Activated CD4-positive, alpha-beta memory T cell treated with anti-CD3 and anti-CD28 coated beads, Interleukin-2, amount 10 ng/mL, durations not matched to agents 7 days and 5 days (primary cell): ENCODE measurements at regions not wholly inside any gene's neighbourhood (a gene's known extent, or its start where the extent isn't known, plus 50 kb on each side); places are given as distances from the start of the nearest gene placed in this dataset.

Source experiments
- CTCF ChIA-PET: fragments of 350-600 bp; sonication (Branson Sonifier 250); formaldehyde crosslinking; loops from one replicate; lab custom pipeline; 2021; ENCODE audit warnings: antibody characterized with exemption, inconsistent platforms; lab: Charles Lee
- POLR2A ChIA-PET: fragments of 350-600 bp; sonication (Branson Sonifier 250); formaldehyde crosslinking; loops from one replicate; lab custom pipeline; 2021; ENCODE audit warnings: antibody characterized with exemption; lab: Charles Lee
- DNase-seq: peaks from one replicate; pipeline ENCODE4 v3.0.0-alpha.2; 2020
- H3K27ac Mint-ChIP-seq: one replicate; pipeline ENCODE4 v1.8.0; 2021; ENCODE audit warnings: mild to moderate bottlenecking, mixed read lengths
- H3K27me3 Mint-ChIP-seq: one replicate; pipeline ENCODE4 v1.8.0; 2021; ENCODE audit warnings: mixed read lengths
- H3K36me3 Mint-ChIP-seq: one replicate; pipeline ENCODE4 v1.8.0; 2021; ENCODE audit warnings: low read depth, mixed read lengths
- H3K4me1 Mint-ChIP-seq: one replicate; pipeline ENCODE4 v1.8.0; 2021; ENCODE audit warnings: mixed read lengths
- H3K4me3 Mint-ChIP-seq: one replicate; pipeline ENCODE4 v1.8.0; 2021; ENCODE audit warnings: mild to moderate bottlenecking, mixed read lengths
- H3K9me3 Mint-ChIP-seq: one replicate; pipeline ENCODE4 v1.8.0; 2021; ENCODE audit warnings: mixed read lengths

DNA sequence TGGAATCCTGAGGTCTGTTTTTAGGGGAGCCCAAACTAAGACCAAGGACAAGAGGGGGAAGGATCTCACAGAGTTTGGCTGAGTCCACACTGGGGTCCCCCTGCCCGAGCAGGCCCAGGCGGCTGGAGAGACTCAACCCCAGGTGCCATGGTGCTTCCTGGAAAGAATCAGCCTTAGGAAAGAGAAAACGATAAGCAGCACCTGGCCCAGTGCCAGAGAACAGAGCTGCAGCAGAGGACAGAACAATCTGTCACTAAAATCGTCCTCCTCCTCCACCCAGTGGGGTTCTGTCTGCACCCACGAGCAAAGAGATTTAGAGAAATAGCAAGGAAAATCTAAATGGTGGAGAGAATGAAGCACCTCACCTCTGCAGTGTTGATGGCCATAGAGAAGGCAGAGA, 470.5 kb downstream of the BCOR start:
- ChIA-PET CTCF (no interaction called here), POLR2A (no interaction called here)
- Mint-ChIP-seq H3K27me3 (peaks cover 1% of the 10 kb centered on the region), H3K4me3 (no peak overlapping the region), H3K27ac (no peak overlapping the region), H3K9me3 (no peaks in the 10 kb centered on the region), H3K36me3 (no peaks in the 10 kb centered on the region), H3K4me1 (peaks cover 1% of the 10 kb centered on the region)
- no peak for DNase-seq

DNA sequence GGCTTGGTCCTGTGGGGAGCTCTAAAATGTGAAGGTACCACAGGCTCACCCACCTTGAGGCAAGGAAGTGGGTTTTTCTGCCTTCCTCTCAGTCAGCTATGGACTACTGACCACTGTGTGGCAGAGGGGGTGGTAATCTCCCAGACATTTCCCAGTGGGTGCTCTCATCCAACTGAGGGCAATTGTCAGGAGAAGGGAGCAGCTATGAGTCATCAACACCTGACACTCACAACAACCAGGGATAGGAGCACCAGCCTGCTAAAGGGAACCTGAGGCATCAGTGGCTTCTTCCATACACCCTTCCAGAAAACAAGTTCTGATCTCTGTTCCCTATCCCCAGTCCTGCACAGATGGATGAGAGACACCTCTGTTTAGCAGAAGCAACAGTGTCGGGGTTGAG, 468.8 kb downstream of the BCOR start:
- Mint-ChIP-seq H3K4me1 (peaks cover 1% of the 10 kb centered on the region), H3K9me3 (no peaks in the 10 kb centered on the region), H3K27me3 (peaks cover 1% of the 10 kb centered on the region), H3K36me3 (no peaks in the 10 kb centered on the region), H3K27ac (no peak overlapping the region), H3K4me3 (no peak overlapping the region)
- POLR2A ChIA-PET: no interaction called here
- CTCF ChIA-PET: no interaction called here
- no peak for DNase-seq

DNA sequence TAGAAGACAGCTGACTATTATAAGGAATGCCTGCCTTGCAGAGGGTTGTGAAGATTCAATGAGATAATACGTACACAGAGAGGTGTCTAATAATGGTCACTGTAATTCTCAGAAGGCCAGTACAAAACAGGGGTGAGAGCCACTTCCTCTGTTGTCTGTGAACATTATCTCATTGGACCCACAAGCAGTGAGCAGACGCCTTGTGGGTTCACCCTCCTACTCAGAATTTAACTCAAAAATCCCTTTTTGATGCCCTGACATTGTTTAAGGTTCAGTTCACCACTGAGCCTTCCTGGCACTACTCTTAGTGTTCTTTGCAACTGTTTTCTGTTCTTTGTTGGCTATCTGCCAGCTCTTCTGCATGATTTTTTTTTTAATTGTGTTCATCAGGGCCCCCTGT, 467.4 kb downstream of the BCOR start:
- DNase-seq: no peak
- H3K27ac Mint-ChIP-seq: no peak overlapping the region
- POLR2A ChIA-PET: no interaction called here

DNA sequence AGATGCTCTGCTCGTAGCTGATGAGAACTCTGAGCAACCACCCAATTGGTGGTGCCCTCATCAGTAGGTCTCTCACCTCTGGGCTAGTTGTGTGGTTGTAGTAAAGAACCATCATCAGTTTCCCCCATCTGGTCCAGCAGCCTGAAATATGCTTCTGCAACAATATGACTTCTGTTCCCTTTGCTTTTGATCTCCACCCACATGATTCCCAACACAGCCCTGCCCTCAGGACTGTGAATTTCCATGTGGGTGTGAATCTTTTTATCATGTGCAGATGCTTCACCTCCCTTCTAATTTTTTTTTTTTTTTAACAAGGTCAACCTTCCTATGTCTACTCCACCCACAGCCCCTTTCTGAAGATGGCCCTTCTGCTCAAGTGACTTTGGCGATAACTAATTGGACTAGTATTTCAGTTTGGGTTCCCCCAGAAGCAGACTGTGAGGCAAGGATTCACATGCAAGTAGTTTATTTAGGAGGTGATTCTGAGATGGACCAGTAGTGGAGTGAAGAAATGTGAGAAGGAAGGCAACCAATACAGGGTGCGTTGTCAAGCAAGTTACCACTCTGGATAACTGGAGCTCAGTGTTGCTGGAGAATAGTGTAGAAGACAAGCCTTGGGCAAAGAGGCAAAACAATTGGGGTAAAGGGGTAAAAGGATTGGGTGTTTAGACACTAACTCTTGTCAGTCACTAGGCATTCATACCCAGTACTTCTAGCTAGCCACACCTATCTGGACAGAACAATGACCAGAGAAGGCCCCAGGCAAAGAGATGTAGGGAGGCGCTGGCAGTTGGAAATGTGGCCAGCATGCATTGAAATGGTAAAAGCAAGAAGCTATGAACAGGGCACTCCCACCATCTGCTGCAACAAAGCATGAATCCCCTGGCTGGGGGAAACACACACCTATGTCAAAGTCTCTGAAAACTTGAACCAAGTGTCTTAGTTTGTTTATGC, 466.2 kb downstream of the BCOR start:
- no peak overlapping the region for H3K4me3 Mint-ChIP-seq
- no peaks in the 10 kb centered on the region for H3K27me3 Mint-ChIP-seq
- no peak for DNase-seq
- ChIA-PET POLR2A (no interaction called here), CTCF (no interaction called here)
- H3K36me3 Mint-ChIP-seq: no peaks in the 10 kb centered on the region
- no peaks in the 10 kb centered on the region for H3K9me3 Mint-ChIP-seq
- H3K4me1 Mint-ChIP-seq: peaks cover 1% of the 10 kb centered on the region
- no peak overlapping the region for H3K27ac Mint-ChIP-seq

More for the DNA sequence above, 467.4 kb downstream of the BCOR start:
- Mint-ChIP-seq H3K36me3 (no peaks in the 10 kb centered on the region), H3K4me3 (no peak overlapping the region), H3K27me3 (no peaks in the 10 kb centered on the region), H3K9me3 (no peaks in the 10 kb centered on the region), H3K4me1 (peaks cover 1% of the 10 kb centered on the region)
- CTCF ChIA-PET: no interaction called here

DNA sequence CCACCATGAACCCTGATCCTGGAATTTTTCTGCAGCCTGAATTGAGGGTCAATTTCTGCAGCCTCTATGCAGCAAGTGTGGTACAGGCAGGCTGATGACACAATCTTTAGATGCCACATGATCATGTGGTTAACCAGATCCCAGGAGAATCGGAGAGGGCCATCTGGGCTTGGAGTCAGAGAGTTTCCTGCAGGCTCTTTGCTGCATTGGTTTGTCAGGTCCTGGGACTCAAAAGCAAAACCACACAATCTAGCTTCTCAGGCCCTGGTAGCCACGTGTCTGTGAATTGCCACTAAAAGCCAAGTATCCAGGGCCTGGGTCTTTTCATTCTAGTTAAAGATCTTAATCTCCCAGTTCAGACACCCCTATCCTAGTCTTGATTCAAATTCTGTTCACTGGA, 464.5 kb downstream of the BCOR start:
- no peak overlapping the region for H3K27ac Mint-ChIP-seq
- H3K9me3 Mint-ChIP-seq: no peaks in the 10 kb centered on the region
- no peaks in the 10 kb centered on the region for H3K27me3 Mint-ChIP-seq
- H3K36me3 Mint-ChIP-seq: no peaks in the 10 kb centered on the region
- peaks cover 1% of the 10 kb centered on the region for H3K4me1 Mint-ChIP-seq
- ChIA-PET CTCF (no interaction called here), POLR2A (no interaction called here)
- no peak for DNase-seq
- H3K4me3 Mint-ChIP-seq: no peak overlapping the region

DNA sequence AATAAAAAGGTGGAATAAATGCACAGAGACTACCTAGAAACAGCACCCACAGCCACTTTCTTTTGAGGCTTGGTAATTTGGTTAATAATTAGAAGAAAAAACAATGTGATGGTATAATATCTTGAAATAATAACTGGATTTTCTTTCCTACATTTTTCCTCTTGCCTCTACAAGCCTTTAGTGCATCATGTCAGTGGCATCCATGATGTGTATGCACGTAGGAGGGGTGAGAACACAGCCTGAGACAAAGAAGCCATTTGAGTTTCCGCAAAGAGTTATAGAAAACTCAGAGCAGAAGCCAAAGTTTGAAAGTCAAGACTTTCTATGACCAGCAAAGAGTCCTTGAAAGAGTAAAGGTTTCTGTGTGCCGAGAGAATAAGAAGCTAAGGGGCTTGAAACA, 461.3 kb downstream of the BCOR start:
- H3K4me1 Mint-ChIP-seq: peaks cover 2% of the 10 kb centered on the region
- ChIA-PET CTCF (no interaction called here), POLR2A (no interaction called here)
- H3K36me3 Mint-ChIP-seq: no peaks in the 10 kb centered on the region
- no peaks in the 10 kb centered on the region for H3K9me3 Mint-ChIP-seq
- no peak for DNase-seq
- no peak overlapping the region for H3K27ac Mint-ChIP-seq
- no peak overlapping the region for H3K4me3 Mint-ChIP-seq
- no peaks in the 10 kb centered on the region for H3K27me3 Mint-ChIP-seq

DNA sequence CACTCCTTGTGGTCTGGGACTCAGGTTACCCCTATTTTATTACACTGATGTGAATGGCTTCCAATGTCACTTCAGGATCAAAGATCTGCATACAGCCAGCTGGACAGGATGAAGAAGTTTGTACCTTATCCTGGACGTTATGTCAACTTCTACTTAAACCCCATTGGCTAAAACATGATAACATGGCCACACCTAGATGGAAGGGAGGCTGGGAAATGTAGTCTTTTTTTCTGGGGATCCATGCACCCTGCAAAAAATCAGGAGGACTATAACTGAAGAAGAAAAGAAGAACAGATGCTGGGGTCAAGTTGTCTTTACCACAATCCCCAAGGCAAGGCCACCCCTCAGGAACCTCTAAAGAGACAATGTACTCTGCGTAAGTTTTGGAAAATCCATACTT, 459.2 kb downstream of the BCOR start:
- Mint-ChIP-seq H3K4me3 (no peak overlapping the region), H3K27me3 (no peaks in the 10 kb centered on the region), H3K36me3 (no peaks in the 10 kb centered on the region), H3K4me1 (peaks cover 2% of the 10 kb centered on the region), H3K9me3 (no peaks in the 10 kb centered on the region), H3K27ac (no peak overlapping the region)
- POLR2A ChIA-PET: no interaction called here
- no peak for DNase-seq
- CTCF ChIA-PET: no interaction called here

DNA sequence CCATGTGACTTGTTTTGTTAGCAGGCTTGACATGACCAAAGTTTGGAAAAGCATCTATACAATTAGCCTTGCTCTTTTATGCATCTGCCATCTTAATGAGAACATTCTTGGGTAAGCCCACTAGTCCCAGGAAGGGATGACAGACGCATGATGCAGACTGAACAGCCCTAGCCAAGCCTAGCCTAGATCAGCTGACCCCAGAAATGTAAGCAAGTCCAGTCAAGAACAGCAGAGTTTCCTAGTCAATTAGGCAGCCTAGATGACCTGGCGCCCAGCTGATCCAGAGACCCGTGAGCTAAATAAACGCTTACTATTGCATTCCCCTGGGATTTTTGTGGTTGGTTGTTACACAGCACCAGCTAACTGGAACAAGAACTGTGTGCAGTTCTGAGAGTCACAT, 457.9 kb downstream of the BCOR start:
- DNase-seq: no peak
- no peaks in the 10 kb centered on the region for H3K36me3 Mint-ChIP-seq
- ChIA-PET CTCF (no interaction called here), POLR2A (no interaction called here)
- H3K4me1 Mint-ChIP-seq: peaks cover 4% of the 10 kb centered on the region
- H3K9me3 Mint-ChIP-seq: no peaks in the 10 kb centered on the region
- H3K4me3 Mint-ChIP-seq: no peak overlapping the region
- no peaks in the 10 kb centered on the region for H3K27me3 Mint-ChIP-seq
- H3K27ac Mint-ChIP-seq: no peak overlapping the region

DNA sequence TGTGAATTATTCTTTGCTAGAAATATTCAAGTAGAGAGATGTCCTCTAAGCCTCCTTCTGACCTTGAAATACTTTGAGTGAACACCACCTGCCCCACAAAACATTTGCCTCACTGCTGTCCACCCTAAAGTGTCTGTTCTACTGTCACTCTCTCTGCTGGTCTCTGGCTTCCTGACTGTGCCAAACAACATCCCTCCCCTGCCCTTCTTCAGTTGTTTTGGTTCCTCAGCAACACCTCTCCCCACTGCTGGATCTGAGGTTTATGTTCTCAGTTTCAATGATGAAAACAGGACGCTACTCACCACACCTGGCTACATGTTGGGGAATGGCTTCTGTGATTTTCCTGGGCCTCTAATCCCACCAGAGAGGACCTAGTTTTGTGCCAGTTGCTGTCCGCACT, 456.9 kb downstream of the BCOR start:
- H3K9me3 Mint-ChIP-seq: no peaks in the 10 kb centered on the region
- no peaks in the 10 kb centered on the region for H3K36me3 Mint-ChIP-seq
- H3K27me3 Mint-ChIP-seq: no peaks in the 10 kb centered on the region
- POLR2A ChIA-PET: no interaction called here
- peaks cover 4% of the 10 kb centered on the region for H3K4me1 Mint-ChIP-seq
- CTCF ChIA-PET: no interaction called here
- DNase-seq: no peak
- H3K27ac Mint-ChIP-seq: no peak overlapping the region
- H3K4me3 Mint-ChIP-seq: no peak overlapping the region

DNA sequence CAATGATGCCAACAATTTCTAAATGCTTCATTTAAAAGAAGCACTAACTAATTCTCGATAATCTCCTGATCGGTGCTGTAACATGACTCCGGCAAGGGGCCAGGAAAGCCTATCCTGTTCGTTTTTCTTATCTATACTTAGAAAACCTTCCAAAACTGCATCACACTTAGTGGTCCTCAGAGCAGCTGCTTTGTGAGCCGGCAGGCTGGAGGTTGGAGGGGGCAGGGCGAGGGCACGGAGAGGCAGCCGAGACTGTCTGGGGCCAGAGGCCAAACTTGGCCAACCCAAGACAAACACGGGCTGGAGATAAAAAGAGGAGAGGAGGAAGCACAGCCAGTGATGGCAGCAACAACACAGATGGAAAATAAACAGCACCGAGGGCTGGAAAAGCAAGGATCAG, 455.7 kb downstream of the BCOR start:
- no peak for DNase-seq
- peaks cover 4% of the 10 kb centered on the region for H3K4me1 Mint-ChIP-seq
- POLR2A ChIA-PET: no interaction called here
- H3K36me3 Mint-ChIP-seq: no peaks in the 10 kb centered on the region
- H3K9me3 Mint-ChIP-seq: no peaks in the 10 kb centered on the region
- CTCF ChIA-PET: no interaction called here
- H3K27ac Mint-ChIP-seq: no peak overlapping the region
- H3K27me3 Mint-ChIP-seq: no peaks in the 10 kb centered on the region
- no peak overlapping the region for H3K4me3 Mint-ChIP-seq

DNA sequence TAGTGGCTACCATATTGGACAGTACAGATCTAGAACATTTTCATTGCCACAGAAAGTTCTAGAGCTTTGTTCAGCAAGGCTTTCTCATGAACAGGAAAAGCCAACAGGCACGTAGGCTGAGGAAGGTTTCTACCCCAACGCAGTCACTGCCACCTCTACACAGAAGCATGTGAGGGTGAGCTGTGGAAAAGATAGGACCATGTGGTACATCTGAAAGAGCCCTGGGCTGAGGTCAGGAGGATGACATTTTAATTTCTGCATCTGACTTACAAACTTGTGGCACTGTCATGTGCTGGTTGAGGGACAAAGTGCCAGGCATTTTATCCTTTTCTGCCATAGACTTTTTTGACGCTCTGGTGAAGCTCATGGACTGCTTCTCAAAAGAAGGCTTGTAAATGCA, 454.2 kb downstream of the BCOR start:
- no peak for DNase-seq
- H3K27ac Mint-ChIP-seq: no peak overlapping the region
- H3K36me3 Mint-ChIP-seq: no peaks in the 10 kb centered on the region
- H3K9me3 Mint-ChIP-seq: no peaks in the 10 kb centered on the region
- ChIA-PET POLR2A (no interaction called here), CTCF (interaction anchor here (0.6 kb wide), 1 partner anchor 874 kb away, joined by 4 read pairs; no protein-coding TSS in a partner anchor)
- H3K27me3 Mint-ChIP-seq: no peaks in the 10 kb centered on the region
- peaks cover 4% of the 10 kb centered on the region for H3K4me1 Mint-ChIP-seq
- no peak overlapping the region for H3K4me3 Mint-ChIP-seq

DNA sequence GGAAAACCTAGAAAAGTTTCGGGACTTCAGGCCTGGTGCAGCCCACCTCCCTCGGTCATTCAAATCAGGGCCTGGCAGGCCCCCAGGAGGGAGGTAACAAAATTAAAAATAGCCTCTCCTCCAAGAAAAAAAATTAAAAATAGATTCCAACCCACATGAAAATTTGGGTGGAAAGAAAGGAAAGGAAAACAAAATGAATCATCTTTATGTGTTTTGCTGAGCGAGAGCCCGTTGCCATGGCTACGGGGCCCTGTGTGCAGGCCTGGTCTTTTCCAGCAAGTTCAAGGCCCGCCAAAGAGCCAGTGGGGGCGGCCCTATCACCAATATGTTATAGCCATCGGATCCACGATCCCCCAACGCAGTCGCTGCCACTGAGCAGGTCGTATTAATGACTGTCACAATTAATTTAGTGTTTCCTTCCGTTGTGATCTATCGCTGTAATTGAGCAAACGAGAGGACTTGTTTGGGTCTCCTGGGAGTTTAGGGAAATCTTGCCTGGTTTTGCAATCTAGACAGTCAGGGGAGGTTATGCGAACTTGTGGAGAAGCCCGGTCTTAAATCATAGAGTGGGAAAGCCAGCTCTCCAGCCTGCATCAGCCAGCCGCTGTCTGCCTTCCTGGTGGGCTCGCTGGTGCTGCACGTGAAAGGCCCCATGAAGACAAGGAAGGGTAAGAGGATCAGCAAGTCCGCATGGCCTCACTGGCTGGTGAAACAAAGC, 452.4 kb downstream of the BCOR start:
- Mint-ChIP-seq H3K4me3 (no peak overlapping the region), H3K4me1 (peaks cover 4% of the 10 kb centered on the region), H3K27ac (no peak overlapping the region), H3K9me3 (no peaks in the 10 kb centered on the region), H3K27me3 (no peaks in the 10 kb centered on the region), H3K36me3 (no peaks in the 10 kb centered on the region)
- DNase-seq: no peak
- ChIA-PET POLR2A (no interaction called here), CTCF (no interaction called here)

DNA sequence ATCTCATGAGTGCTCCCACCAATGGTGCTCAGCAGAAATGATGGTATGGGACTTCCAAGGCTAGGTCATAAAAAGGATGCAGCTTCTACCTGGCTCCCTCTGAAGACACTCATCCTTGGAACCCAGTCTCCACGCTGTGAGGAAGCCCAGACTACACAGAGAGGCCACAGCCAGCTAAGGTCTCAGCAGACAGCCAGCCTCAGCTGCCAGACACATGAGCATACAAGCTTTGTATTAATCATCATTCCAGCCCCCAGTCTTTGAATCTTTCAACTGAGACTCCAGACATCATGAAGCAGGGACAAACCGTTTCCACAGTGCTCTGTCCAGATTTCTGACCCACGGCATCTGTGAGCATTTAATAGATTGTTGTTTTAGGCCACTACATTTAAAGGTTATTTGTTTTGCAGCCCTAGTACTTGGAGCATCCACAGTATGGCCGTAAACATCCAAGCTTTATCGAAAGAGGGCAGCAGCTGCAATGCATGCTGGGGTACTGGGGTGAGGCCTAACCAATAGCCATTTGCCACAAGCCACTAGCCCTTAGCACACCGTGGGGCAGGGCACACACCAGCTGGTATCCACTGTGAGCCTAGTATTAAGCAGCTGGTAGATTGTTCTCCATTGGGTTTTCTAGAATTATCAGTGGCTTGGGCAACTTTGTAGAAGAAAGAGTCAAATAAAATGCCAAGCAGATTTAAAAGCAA, 449.1 kb downstream of the BCOR start:
- Mint-ChIP-seq H3K4me1 (peaks cover 2% of the 10 kb centered on the region), H3K27me3 (peaks cover 3% of the 10 kb centered on the region), H3K27ac (no peak overlapping the region), H3K36me3 (no peaks in the 10 kb centered on the region), H3K4me3 (no peak overlapping the region), H3K9me3 (no peaks in the 10 kb centered on the region)
- no peak for DNase-seq
- ChIA-PET CTCF (no interaction called here), POLR2A (no interaction called here)
